Stimulated activated CD4-positive, alpha-beta T cell treated with anti-CD3 and anti-CD28 coated beads, Interleukin-2, amount 100 ng/mL, for 4 hours (primary cell): ENCODE measurements at regions not wholly inside any gene's neighbourhood (a gene's known extent, or its start where the extent isn't known, plus 50 kb on each side); places are given as distances from the start of the nearest gene placed in this dataset.
"Not testable (repeated sequence)": the region's sequence is repeated elsewhere in the genome, so short reads cannot be mapped to it uniquely, and the experiment has no call there.

ENCODE experiments used
- DNase-seq: peaks from one replicate; pipeline ENCODE4 v3.0.0-alpha.2; 2020; ENCODE audit warnings: low read depth

DNA sequence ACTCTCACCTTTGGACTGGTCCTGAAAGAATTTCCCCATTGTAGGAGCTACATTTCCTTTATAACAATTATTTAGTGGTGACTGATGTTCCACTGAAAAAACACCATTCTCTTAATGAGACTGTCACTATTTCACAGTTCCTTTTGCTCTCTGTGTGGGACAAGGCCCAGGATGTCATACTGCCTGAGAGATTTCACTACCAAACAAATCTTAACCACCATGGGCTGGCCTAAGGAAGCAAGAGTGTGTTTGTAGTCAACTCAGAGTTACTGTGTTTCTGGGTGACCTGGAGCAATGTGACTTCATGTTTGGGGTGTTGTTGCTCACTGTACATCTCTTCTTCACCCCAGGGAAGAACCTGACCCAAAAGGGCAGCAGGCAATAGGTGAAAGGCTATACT, 50.1 kb upstream of the ZNF608 start:
- DNase-seq: no peak

DNA sequence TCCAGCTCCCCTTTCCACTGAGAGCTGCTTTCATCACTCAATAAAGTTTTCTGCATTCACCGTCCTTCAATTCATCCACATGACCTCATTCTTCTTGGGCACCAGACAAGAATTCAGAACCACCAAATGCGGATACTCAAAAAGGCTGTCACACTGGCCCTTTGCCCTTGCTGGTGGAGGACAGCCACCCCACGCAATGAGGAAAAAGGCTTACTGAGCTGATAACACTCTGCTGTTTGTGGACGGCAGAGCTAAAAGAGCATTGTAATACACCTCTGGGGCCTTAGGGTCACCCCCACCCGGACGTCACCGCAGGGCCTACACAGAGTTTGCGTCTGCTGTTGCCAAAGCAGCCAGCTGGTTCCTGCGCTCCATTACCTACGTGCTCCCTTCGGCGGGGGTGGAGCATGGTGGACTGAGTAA, 51.2 kb upstream of the ZNF608 start:
- no peak for DNase-seq

DNA sequence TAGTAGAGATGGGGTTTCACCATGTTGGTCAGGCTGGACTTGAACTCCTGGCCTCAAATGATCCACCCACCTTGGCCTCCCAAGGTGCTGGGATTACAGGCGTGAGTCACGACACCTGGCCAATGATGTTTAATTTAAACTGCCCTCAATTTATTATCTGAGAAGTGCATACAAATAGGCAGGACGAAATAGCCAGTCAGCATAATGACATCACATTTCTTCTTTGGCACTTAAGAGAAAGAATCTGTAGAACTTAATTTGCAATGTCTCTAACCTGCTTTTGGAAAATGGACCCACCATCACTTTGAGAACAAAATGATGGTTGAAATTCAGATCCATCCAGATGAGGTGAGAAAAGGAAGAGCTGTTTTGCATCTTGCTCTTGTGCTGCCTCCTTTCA, 52.5 kb upstream of the ZNF608 start:
- DNase-seq: no peak

DNA sequence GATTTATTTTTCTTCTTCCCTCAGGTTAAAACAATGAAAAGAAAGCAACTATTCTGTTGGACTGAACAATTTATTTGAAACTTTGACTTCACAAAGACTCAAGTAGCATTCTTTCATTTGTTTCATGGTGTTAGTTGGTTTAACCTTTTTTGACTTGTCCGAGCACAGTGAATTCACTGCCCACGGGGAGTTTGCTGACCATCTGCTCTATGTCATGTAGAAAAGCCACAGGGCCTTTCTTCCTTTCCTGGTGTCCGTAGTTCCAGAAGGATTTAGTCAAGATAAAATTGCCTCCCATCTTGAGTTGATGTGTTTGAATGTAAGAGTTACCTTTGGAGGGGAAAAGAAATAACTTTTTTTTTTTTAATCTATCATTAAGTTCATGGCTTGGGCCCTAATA, 55.1 kb upstream of the ZNF608 start:
- DNase-seq: no peak

DNA sequence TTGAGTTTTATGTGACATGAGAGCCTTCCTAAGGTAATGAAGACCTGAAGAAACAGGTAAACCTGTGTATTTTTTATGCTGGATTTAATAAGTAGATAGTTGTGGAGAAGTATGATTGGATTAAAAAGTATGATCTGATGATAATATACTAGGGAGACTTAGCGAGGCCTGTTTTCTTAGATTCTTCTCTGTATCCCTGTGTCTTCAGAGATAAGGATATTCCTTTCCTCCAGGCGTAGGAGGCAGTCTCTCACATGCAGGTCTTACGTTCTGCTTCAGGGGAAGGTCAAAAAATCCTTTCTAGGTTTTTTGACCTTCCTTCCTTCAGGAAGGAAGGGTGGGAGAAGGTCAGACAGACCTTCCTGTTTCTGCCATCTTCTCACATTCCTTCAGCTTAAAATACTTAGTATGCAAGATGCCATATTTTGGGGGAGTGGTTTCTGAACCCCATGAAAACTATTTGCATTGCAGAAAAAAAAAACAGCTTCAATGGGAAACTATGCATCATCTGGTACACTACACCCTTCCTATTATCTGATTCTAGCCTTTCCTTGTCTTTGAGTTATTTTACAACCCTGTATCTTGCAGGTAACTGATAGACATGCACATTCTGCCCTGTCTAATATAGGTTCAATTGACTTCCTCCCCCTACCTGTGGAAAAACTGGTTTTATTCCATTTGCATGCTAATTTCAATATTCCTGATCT, 57.3 kb upstream of the ZNF608 start:
- no peak for DNase-seq

DNA sequence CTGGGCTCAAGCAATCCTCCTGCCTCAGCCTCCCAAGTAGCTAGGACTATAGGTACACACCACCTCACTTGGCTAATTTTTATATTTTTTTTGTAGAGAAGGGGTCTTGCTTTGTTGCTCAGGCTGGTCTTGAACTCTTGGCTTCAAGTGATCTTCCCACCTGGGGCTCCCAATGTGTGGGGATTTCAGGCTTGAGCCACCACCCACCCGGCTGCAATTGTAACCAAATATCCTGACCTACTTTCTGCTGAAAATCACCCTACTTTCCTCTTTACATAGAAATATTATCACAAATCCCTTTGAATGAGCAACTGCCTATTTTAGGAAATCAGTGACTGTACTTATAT, 59.6 kb upstream of the ZNF608 start:
- no peak for DNase-seq

DNA sequence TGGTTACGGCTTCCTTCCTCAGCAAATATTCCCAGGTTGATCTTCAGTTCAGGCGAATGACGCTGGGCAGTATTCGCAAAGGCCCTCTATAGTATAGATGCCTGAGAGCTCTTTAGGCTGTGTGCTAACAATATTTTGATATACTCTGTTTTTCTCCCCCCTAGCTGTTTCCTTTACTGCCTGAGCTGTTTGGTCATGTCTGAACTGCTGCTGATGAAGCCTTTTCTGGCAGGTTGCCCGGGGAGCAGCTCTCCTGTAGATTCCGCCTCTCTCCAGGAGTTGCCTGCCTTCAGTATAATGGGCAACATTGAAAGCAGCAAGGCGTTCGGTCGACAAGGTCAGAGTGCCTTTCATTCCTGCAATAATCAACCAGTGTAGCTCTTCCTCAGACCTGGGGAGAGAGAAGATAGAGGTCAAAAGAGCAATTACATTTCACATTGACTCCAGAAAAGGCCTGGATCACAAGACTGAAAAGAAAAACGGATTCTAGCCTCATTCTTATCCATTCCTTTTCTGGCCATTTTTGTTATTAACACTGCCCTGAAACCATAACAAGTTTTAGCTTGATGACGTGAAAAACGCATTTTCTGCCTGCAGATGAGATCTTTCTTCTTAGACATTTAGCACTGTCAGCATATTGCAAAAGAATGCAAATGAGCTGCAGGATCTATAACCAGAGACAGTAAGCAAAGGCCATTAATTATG, 60.1 kb upstream of the ZNF608 start:
- no peak for DNase-seq

DNA sequence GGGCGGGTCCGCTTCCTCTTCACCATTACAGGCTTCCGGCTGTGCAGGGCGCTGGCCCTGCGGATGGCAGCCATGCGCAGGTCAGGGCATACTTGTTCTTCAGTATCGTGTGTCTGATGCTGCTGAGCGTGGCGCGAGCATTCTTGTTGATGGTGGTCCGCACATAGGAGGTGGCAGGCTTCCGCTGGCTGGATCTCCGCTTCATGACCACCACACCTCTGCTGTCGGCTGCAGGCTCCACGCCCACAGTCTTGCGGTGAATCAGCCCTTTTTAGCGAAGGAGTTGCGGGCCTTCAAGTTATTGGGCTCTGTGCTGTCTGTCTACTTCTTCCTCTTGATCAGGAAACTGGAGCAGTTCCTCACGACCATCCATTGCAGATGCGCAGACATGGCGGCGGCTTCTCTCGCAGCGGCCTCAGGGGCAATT, 62.4 kb upstream of the ZNF608 start:
- DNase-seq: no peak

DNA sequence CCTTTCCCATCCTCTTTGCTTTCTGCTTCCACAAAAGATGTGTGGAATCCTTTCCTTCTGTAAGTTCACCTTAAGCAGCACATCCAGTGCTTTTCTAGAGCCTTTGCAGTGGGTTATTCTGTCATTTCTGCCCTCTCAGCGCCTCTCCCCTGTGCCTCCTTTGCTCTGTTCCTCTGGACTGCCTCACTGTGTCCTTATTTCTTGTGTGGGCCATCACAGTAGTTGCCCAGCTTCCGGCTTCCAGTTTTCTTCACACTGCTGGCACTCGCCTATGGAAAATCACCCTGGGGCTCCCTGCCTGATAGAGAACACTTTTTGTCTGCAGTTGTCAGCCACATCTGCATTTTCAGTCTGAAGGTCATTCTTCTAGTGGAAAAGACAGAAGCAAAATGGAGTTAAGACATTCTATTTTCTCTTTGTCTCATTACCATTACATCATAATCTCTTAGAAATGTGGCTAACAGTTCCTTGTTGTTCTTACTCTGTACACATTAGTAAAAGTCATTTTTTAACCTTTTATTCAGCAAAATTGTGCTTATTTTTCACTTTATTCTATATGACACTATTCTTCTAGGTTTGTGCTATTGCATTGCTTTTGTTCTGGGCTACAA, 64.1 kb upstream of the ZNF608 start:
- DNase-seq: no peak

DNA sequence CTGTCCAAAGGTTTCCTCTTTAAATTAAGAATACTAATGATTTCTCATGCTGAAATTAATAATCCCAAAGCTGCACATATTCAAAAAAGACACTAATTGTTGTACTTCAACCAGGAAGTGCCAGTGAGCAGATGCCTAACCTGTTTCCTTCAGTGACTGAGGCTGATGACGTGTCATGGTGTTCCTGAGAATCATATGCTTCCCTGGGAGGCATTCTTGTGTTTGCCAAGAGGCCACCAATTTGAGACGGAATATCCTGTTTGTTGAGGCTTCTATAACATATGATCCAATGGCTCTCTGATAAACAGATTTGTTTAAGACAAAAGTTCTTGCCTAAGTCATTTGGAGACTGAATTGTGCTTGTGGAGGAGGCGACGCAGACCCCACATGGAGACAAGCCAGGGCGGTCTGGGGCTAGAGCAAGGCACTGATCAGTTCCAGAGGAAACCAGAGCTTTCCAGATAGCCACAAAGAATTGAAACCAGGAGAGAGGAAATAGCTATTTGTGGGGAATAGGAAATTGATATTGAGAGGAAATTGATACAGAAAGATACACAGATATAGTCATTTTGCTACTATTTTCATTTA, 66.4 kb upstream of the ZNF608 start:
- no peak for DNase-seq

DNA sequence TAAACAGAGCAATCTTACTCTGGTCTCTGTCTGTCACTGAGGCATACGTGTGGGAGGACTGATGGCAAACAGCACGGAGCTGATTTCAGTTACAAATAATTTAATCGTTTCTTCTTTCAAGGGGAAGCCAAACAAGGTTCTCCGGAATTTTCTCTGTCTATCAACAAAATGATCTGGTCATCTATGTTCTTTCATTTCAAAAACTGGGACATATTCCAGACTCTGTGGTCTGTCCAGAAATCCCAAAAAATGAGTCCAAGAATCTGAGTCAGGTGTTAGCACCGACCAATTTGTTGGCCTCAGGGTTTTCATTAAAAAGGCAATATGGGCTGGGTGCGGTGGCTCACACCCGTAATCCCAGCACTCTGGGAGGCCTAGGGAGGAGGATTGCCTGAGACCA, 69.9 kb upstream of the ZNF608 start:
- no peak for DNase-seq

DNA sequence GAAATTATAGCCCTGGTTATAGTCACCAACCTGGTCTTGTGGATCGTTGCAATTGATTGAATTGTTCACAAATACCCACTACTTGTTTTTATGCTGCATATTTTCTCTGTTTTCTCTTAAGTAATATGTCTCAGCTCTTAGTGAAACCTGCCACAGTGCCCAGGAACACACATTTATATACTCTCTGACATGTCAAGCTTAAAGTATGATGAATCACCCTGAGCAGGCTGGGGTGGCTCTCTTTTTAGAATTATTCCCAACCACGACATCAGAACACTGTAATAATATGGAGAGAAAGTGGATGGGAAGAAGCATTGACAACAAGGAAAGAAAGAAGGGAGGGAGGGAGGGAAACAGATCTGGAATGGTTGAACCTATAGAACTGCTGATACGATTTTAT, 72.8 kb upstream of the ZNF608 start:
- no peak for DNase-seq

DNA sequence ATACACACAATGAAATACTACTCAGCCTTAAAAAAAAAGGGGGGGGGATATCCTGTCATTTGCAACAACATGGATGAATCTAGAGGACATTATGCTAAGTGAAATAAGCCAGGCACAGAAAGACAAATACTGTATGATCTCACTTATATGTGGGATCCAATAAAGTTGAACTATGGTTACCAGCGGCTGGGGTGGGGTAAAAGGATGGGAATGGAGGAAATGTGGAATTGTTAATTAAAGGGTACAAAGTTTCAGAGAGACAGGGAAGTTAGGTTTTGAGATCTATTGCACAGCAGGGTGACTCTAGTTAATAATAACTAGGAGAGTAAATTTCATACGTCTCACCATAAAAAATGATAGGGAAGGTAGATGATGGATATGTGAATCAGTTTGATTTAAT, 76.2 kb upstream of the ZNF608 start:
- no peak for DNase-seq

DNA sequence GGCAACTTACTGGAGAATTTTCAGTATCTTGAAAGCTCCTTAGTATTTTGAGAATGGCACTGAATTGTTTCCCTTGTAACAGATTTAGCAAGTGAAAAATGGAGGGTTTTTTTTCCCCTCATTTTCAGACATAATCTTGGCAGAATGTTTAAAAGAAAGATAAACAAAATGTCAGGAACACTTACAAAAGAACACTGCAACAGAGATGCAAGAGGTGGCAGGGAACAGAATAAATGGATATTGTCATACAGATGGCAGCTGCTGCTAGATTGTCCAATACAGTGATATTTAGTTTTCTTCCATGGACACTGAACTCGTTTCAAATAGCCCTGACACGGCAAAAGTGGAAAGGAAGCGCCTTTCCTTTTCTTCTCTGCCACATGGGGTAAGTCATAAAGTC, 76.9 kb upstream of the ZNF608 start:
- DNase-seq: no peak

DNA sequence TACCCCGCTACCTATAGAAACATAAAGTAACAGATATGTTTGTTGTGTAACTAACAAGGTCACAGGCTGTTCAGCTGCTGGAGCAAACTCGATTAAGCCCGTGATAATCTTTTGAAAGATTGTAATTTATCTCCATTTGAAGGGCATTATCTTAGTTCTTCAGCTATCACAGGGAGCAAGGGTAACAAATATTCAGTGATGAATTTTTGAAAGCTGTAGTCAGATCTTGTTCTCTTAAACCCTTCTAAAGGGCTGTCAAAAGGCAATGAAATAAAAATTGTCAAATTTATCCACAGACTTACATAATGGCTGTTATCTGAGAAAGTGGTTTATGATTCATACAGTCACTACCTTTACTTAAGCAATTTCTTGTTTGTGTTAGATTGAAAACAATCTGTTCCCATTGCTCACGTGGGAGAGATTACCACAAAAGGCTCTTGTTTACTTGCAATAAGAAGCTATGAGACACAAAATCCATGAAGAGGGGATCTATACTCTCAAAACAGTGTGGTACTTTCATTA, 78.3 kb upstream of the ZNF608 start:
- DNase-seq: no peak

DNA sequence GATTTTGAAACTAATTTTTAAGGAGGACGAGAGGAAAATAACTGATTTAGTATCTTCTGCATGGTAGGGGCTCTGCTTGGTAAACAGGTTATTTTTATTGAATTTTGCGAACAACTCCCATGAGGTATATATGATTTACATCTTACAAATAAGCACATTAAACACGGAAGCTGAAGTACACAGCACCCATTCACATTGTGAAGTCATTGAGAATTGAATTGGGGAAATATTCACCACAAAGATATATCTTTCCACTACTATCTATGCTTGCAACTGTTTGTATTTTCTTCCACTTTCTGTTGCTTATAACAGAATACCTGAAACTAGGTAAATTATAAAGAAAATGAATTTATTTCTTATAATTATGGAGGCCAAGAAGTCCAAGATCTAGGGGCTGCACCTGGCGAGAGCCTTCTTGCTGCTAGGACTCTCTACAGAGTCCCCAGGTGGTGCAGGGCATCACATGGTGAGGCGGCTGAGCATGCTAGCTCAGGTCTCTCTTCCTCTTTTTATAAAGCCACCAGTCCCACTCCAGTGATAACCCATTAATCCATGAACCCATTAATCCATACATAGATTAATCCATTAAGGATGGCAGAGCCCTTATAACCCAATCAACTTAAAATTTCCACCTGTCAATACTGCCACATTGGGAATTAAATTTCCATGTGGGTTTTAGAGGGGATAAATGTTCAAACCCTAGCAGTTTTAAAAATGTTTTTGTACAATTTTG, 79.0 kb upstream of the ZNF608 start:
- DNase-seq: no peak

DNA sequence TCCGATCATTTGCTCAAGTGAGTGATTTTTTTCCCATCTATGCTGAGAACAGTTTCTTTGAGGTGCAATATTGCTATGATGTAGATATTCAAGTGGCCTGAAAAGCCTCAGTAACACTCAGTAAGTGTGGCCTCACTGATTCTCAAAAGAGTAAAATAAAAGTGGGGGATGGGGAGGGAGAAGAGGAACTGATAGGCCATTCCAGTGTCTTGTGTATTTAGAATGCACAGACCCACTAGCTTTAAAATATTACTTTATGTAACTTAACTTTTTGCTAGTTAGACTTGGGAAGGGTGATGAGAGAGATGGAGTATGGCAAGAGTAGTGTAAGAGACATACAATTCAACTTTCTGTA, 79.5 kb upstream of the ZNF608 start:
- DNase-seq: no peak

DNA sequence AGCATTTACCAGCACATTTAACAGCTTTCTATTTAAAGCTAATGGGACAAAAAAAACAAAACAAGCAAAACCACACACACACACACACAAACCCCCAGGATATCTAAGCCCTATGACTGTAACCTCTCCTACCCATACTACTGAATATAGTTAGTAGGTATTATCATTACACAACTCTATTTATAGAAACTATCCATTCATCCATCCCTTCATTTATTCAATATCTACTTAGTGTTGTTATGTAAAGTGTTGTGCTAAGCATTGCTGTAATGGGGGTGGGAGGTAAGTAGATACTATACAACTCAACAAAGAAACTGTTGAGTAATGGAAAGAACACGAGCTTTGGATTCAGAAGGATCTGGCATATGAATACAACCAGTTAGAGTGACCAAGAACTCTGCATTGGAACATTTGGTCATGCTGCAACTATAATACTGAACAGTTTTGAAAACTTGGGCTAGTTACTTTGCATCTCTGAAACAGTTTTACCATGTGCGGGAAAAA, 82.3 kb upstream of the ZNF608 start:
- DNase-seq: no peak

DNA sequence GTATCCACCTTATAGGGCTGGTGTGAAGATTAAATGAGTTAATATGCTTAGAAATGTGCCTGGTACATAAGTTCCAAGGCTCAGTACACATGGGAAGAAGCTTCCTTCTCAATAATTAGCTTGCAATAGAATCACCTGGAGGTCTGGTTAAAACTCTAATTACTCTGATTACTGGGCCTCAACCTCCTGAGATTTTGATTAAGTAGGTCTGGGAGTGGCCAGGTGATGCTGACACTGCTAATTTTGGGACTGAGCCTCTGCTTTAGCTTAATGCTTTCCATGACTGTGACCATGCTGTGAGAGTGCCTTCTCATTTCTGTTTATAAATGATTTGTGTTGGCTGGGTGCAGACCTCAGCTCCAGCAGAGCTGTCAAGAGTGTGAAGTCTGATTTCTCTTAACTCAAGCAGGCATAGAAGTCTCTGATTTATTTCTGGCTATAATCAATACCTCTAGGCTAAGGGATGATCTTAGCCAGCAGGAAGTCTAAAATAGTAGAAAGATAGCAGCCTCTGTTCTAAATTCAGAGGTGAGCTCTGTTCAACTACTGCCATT, 85.3 kb upstream of the ZNF608 start:
- DNase-seq: no peak

DNA sequence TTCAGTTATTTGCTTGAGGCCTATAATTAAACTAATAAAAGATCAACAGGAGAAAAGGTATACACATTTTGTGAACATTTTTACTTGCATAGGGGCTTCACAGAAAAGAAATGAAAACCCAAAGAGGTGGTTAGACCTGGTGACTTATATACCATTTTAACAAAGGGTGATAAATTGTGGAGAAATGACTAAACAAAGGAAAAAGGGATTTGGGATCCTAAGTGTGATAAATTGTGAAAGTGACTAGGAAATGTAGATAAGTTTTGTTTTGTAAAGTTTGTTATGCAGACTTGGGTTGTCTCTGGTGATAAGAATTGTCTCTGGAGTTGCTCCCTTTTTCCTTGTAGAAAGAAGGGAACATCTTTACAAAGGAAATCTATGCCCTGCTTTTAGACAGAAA, 86.1 kb upstream of the ZNF608 start:
- DNase-seq: no peak

DNA sequence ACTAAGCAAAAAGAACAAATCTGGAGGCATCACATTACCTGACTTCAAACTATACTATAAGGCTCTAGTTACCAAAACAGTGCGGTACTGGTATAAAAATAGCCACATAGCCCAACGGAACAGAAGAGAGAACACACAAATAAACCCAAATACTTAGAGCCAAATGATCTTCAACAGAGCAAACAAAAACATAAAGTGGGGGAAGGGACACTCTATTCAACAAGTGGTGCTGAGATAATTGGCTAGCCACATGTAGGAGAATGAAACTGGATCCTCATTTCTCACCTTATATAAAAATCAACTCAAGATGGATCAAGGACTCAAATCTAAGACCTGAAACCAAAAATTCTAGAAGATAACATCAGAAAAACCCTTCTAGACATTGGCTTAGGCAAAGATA, 89.9 kb upstream of the ZNF608 start:
- not testable (repeated sequence) for DNase-seq
